ENCODE measurements at regions not wholly inside any gene's neighbourhood (a gene's known extent, or its start where the extent isn't known, plus 50 kb on each side); places are given as distances from the start of the nearest gene placed in this dataset.

GRCh38 chr2:12173943-12174340 lies 427.5 kb downstream of the LPIN1 start:
- TF ChIP-seq CTCF (IDR thresholded peaks at IDR 0.05): no peak
- TF ChIP-seq POLR2A (IDR thresholded peaks at IDR 0.05): no peak
